HG02623 (cell line): ENCODE measurements at regions not wholly inside any gene's neighbourhood (a gene's known extent, or its start where the extent isn't known, plus 50 kb on each side); places are given as distances from the start of the nearest gene placed in this dataset.

Experiments used
- ATAC-seq: cut with Tn5 transposase; IDR thresholded peaks from one replicate; pipeline ENCODE4 v1.9.1; 2021; ENCODE audit warnings: moderate library complexity; ENCODE audit not compliant: unreplicated experiment

DNA sequence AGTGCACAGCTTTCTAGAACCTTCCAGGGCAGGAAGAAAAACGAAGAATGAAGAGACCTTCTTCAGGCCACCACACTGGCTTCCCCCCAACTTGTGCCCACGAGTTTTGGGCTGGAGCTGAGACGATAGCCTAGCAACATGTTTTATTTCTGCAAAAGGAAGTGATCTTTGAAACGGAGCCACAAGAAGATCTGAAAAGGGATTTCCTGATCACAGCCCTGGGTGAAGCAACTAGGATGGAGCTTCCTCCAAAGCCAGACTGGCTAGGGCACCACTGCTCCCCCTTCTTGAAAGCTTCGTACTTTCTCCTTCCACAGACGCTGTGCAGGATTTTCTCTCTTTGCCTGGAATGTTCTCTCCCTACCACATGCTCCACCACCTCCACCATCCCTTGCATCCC is 418.3 kb downstream of the MED13L start:
- no peak for ATAC-seq

GRCh38 chr12:115857923-115858322 is 419.6 kb downstream of the MED13L start:
- no peak for ATAC-seq

DNA sequence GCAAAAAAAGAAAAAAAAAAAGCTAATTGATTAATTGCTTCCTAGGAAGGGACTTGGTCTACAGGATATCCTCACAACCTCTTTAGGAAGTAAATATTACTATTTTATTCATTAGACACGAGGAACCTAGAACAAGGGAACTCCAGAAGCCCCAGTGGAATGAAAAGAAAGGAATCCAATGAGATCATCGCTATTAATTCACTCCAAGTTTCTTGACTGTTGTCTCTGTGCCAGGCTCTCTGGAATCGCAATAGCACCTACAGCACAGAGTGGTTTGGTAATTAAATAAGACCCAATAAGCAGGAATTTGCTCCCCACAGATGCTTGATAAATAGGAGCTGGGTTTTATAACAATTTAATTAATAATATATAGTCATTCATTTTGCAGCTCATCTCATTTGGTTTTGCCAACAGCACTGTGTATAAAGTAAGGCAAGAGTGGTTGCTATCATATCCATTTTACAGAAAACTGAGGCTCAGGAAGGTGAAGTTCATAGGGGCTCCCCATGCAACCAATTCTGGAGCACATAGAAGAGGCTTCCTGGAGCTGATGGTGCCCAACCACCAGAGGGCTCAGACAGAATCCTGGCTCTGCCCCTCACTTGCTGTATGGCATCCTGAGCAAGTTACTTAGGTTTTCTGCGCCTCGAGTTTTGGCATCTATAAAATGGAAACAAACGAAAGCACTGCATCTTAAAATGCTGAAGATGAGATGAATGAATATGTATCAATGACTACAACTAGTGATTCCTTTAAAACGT is 420.2 kb downstream of the MED13L start:
- no peak for ATAC-seq

DNA sequence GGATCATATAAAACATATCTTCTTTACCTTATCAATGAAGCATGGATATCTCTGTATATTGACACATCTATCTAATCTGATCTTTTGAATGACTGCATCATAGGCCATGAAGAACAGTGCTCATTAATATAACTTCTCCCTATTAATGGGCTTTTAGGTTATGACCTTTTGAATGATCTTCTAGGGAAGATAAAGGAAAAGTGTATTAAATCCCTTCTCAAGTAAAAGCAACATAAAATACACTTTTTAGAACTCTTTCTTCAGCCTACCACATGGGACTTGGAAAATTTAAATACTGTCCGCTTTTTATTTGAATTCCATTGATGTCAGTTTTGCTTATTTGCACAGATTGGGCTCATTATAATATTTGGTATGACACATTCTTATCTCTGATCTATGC is 425.4 kb downstream of the MED13L start:
- no peak for ATAC-seq

- no peak for ATAC-seq
Measured at GRCh38 chr12:115850957-115851356, 426.5 kb downstream of the MED13L start.

- ATAC-seq, result no peak
Measured at GRCh38 chr12:115849262-115849943, 428.1 kb downstream of the MED13L start.

- no peak for ATAC-seq
Measured at GRCh38 chr12:115847398-115847797, 430.1 kb downstream of the MED13L start.

GRCh38 chr12:115846516-115846915 is 431.0 kb downstream of the MED13L start:
- ATAC-seq, result no peak

DNA sequence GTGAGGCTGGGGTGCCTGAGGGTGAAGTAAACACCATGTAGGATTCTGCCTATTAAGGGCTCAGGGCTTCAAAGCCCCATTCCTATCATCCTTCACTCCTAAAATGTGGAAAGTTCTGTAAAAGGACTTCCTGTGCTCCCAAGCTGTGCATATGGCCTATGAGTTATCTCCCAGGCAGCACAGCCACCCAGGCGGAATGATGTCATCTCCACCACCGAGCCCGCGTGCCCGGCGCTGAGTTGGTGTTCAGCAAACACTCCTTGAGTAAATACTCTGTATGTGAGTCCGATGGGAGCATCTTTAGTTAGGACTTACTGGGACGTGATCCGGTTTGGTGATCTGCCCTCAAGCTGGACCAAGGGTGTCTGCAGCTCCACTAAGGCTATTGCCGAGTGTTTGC is 437.3 kb downstream of the MED13L start:
- no peak for ATAC-seq

GRCh38 chr12:115838952-115839351 is 438.5 kb downstream of the MED13L start:
- no peak for ATAC-seq

DNA sequence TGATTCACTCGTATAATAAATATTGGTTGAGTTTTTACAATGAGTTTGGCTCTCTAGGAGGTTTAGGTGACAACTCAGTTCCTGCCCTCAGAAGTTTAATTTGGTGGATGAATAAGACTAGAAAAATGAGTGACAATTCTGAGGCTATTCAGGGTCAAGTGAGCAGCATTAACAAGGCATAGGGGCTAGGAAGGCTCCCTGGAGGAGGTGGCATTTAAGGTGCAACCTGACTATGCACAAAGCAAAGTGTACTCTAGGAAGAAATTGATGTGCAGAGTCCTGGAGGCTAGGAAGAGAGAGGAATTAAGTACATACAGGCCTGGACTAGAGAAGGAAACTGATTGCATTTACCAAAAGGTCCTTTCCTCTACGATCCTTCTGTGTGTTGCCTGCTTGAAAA is 440.3 kb downstream of the MED13L start:
- no peak for ATAC-seq

DNA sequence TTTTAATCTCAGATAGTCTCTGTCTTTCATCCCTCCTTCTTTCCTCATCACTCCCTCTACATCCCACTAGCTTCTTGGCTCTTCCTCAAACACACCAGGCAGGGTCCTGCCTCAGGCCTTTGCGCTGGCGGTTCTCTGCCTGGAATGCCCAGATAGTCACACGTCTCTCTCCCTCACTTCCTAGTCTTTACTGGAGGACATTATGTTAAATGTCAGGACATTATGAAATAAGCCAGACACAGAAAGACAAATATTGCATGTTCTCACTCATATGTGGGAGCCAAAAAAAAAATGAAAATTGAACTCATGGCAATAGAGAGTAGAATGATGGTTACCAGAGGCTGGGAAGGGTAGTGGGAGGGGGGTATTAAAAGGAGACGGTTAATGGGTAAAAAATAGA is 442.0 kb downstream of the MED13L start:
- no peak for ATAC-seq

GRCh38 chr12:115833704-115834103 is 443.8 kb downstream of the MED13L start:
- ATAC-seq, result no peak

GRCh38 chr12:115830633-115831032 is 446.9 kb downstream of the MED13L start:
- no peak for ATAC-seq

DNA sequence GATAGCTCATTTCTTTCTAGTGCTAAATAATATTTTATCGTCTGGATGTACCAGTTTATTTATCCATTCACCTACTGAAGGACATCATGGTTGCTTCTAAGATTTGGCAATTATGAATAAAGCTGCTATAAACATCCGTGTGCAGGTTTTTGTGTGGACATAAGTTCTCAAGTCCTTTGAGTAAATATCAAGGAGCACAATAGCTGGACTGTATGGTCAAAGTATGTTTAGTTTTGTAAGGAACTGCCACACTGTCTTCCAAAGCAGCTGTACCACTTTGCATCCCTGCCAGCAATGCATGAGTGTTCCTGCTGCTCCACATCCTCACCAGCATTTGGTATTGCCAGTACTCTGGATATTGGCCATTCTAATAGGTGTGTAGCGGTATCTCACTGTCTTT is 447.4 kb downstream of the MED13L start:
- ATAC-seq, result no peak

GRCh38 chr12:115828168-115828567 is 449.3 kb downstream of the MED13L start:
- ATAC-seq, result no peak

- no peak for ATAC-seq
Measured at GRCh38 chr12:115824936-115825602, 452.4 kb downstream of the MED13L start.

- ATAC-seq, result no peak
Measured at GRCh38 chr12:115823635-115824034, 453.9 kb downstream of the MED13L start.

- no peak for ATAC-seq
Measured at GRCh38 chr12:115820656-115821055, 456.8 kb downstream of the MED13L start.

DNA sequence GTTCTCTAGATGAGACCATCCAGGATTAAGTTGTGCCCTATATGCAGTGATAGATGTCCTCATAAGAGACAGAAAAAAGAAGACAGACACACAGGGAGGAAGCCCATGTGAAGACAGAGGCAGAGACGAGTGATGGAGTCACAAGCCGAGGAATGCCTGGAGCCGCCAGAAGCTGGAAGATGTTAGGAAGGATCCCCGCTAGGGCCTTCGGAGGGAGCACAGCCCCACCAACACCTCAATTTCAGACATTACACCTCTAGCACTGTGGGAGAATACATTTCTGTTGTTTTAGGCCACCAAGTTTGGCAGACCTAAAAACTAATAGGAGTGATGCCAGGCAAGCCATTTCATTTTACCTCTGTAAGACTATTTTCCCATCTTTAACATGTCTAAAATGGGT is 458.5 kb downstream of the MED13L start:
- ATAC-seq, result no peak

GRCh38 chr12:115817389-115817788 is 460.1 kb downstream of the MED13L start:
- ATAC-seq, result no peak

- ATAC-seq, result no peak
Measured at GRCh38 chr12:115815924-115816323, 461.6 kb downstream of the MED13L start.
